ENCODE measurements at regions not wholly inside any gene's neighbourhood (a gene's known extent, or its start where the extent isn't known, plus 50 kb on each side); places are given as distances from the start of the nearest gene placed in this dataset.

DNA sequence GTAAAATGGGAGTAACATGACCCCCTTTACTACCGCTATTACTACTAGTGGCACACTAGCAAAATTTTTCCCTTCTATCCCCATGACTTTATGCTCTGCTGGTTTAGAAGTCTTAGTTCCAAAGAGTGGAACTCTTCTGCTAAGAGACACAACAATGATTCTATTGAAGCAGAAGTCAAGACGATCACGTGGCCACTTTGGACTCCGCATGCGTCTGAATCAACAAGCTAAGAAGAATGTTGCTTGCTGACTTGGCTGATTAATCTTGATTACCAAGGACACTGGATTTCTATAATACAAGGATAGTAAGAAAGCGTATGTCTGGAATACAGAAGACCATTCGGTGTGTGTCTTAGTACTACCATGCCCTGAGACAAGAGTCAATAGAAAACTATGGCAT is 244.7 kb upstream of the BTBD3 start:
- H3K4me2 ChIP-seq (ENCODE audit: low read length, poor library complexity, severe bottlenecking) = no peak overlapping the region
- no peak overlapping the region for H2AK5ac ChIP-seq (ENCODE audit: low read length, severe bottlenecking)
- DNase-seq = no peak
- no peak overlapping the region for H2BK120ac ChIP-seq (ENCODE audit: low read depth, low read length)
- no peaks in the 10 kb centered on the region for H3K36me3 ChIP-seq (ENCODE audit: control insufficient read depth in 1 of 2, insufficient read depth in 2 of 2, low read depth in 1 of 2, low read length in 2 of 2)
- H2BK5ac ChIP-seq (ENCODE audit: low read depth, low read length, poor library complexity, severe bottlenecking) = no peak overlapping the region
- no peak overlapping the region for H2BK12ac ChIP-seq (ENCODE audit: low read length in 2 of 2)
- no peak overlapping the region for H3K4me3 ChIP-seq (ENCODE audit: insufficient read depth in 1 of 2, low read depth in 1 of 2, low read length in 2 of 2)
- no peak overlapping the region for H3K9ac ChIP-seq (ENCODE audit: low read length)
- H3K9me3 ChIP-seq (ENCODE audit: control insufficient read depth, low read length) = no peaks in the 10 kb centered on the region
- H3K79me1 ChIP-seq (replicated peaks; ENCODE audit: low read length, poor library complexity, severe bottlenecking) = no peaks in the 10 kb centered on the region
- peaks cover 0 to 8% of the 10 kb centered on the region in 2 experiments for H3K27me3 ChIP-seq (ENCODE audit: control insufficient read depth in 1 of 2, insufficient read depth in 1 of 2, low read length in 2 of 2)
- H3K18ac ChIP-seq (ENCODE audit: low read depth in 1 of 2, low read length in 2 of 2) = no peak overlapping the region
- H3K4ac ChIP-seq (ENCODE audit: low read depth in 1 of 2, low read length in 2 of 2) = no peak overlapping the region
- no peaks in the 10 kb centered on the region for H3K4me1 ChIP-seq (ENCODE audit: control insufficient read depth, insufficient read depth, low read depth, low read length)
- H3K27ac ChIP-seq (ENCODE audit: low read length, poor library complexity, severe bottlenecking) = no peak overlapping the region
- H2AFZ ChIP-seq (ENCODE audit: low read depth, low read length) = no peak overlapping the region
- H4K91ac ChIP-seq (ENCODE audit: low read length) = no peak overlapping the region
- no peak overlapping the region for H2BK15ac ChIP-seq (ENCODE audit: low read depth, poor library complexity, severe bottlenecking)
- H4K8ac ChIP-seq (ENCODE audit: low read length) = no peak overlapping the region
- WGBS = 95% methylated on average over 7 of the region's 7 CpGs
- H3K14ac ChIP-seq (ENCODE audit: low read length in 2 of 2) = no peak overlapping the region
- H3K23ac ChIP-seq (ENCODE audit: low read length in 2 of 2) = no peak overlapping the region

GRCh38 chr20:11675920-11676629 is 241.6 kb upstream of the BTBD3 start:
- no peak overlapping the region for H2BK15ac ChIP-seq (ENCODE audit: low read depth, poor library complexity, severe bottlenecking)
- no peak overlapping the region for H3K18ac ChIP-seq (ENCODE audit: low read depth in 1 of 2, low read length in 2 of 2)
- H2BK12ac ChIP-seq (ENCODE audit: low read length in 2 of 2) = no peak overlapping the region
- no peak overlapping the region for H4K91ac ChIP-seq (ENCODE audit: low read length)
- H2AK5ac ChIP-seq (ENCODE audit: low read length, severe bottlenecking) = no peak overlapping the region
- no peaks in the 10 kb centered on the region for H3K36me3 ChIP-seq (ENCODE audit: control insufficient read depth in 1 of 2, insufficient read depth in 2 of 2, low read depth in 1 of 2, low read length in 2 of 2)
- no peak overlapping the region for H3K4ac ChIP-seq (ENCODE audit: low read depth in 1 of 2, low read length in 2 of 2)
- H3K9ac ChIP-seq (ENCODE audit: low read length) = peak overlapping the region; percentile 78
- WGBS = 60% methylated on average over 9 of the region's 13 CpGs
- H2BK5ac ChIP-seq (ENCODE audit: low read depth, low read length, poor library complexity, severe bottlenecking) = no peak overlapping the region
- DNase-seq = no peak
- no peaks in the 10 kb centered on the region for H3K9me3 ChIP-seq (ENCODE audit: control insufficient read depth, low read length)
- H3K4me1 ChIP-seq (ENCODE audit: control insufficient read depth, insufficient read depth, low read depth, low read length) = no peaks in the 10 kb centered on the region
- no peak overlapping the region for H3K27ac ChIP-seq (ENCODE audit: low read length, poor library complexity, severe bottlenecking)
- H3K79me1 ChIP-seq (replicated peaks; ENCODE audit: low read length, poor library complexity, severe bottlenecking) = no peaks in the 10 kb centered on the region
- no peak overlapping the region for H2AFZ ChIP-seq (ENCODE audit: low read depth, low read length)
- H3K27me3 ChIP-seq (ENCODE audit: control insufficient read depth in 1 of 2, insufficient read depth in 1 of 2, low read length in 2 of 2) = peaks cover 0 to 8% of the 10 kb centered on the region in 2 experiments
- H3K4me3 ChIP-seq (ENCODE audit: insufficient read depth in 1 of 2, low read depth in 1 of 2, low read length in 2 of 2) = peak overlapping the region in 1 of 2 experiments; percentile 61
- no peak overlapping the region for H3K14ac ChIP-seq (ENCODE audit: low read length in 2 of 2)
- H3K4me2 ChIP-seq (ENCODE audit: low read length, poor library complexity, severe bottlenecking) = no peak overlapping the region
- no peak overlapping the region for H4K8ac ChIP-seq (ENCODE audit: low read length)
- no peak overlapping the region for H2BK120ac ChIP-seq (ENCODE audit: low read depth, low read length)
- no peak overlapping the region for H3K23ac ChIP-seq (ENCODE audit: low read length in 2 of 2)

- Histone ChIP-seq H2AFZ (ENCODE audit: low read depth, low read length) (no peak overlapping the region), H3K23ac (ENCODE audit: low read length in 2 of 2) (no peak overlapping the region), H3K36me3 (ENCODE audit: control insufficient read depth in 1 of 2, insufficient read depth in 2 of 2, low read depth in 1 of 2, low read length in 2 of 2) (no peaks in the 10 kb centered on the region), H4K91ac (ENCODE audit: low read length) (no peak overlapping the region), H3K27me3 (ENCODE audit: control insufficient read depth in 1 of 2, insufficient read depth in 1 of 2, low read length in 2 of 2) (peaks cover 0 to 8% of the 10 kb centered on the region in 2 experiments), H2BK120ac (ENCODE audit: low read depth, low read length) (no peak overlapping the region), H3K4me2 (ENCODE audit: low read length, poor library complexity, severe bottlenecking) (no peak overlapping the region), H2BK5ac (ENCODE audit: low read depth, low read length, poor library complexity, severe bottlenecking) (no peak overlapping the region), H2AK5ac (ENCODE audit: low read length, severe bottlenecking) (no peak overlapping the region), H3K9ac (ENCODE audit: low read length) (peak overlapping the region; percentile 78), H3K18ac (ENCODE audit: low read depth in 1 of 2, low read length in 2 of 2) (no peak overlapping the region), H3K4ac (ENCODE audit: low read depth in 1 of 2, low read length in 2 of 2) (no peak overlapping the region), H2BK12ac (ENCODE audit: low read length in 2 of 2) (no peak overlapping the region), H2BK15ac (ENCODE audit: low read depth, poor library complexity, severe bottlenecking) (no peak overlapping the region), H3K4me1 (ENCODE audit: control insufficient read depth, insufficient read depth, low read depth, low read length) (no peaks in the 10 kb centered on the region), H3K4me3 (ENCODE audit: insufficient read depth in 1 of 2, low read depth in 1 of 2, low read length in 2 of 2) (no peak overlapping the region), H3K14ac (ENCODE audit: low read length in 2 of 2) (no peak overlapping the region), H3K79me1 (replicated peaks; ENCODE audit: low read length, poor library complexity, severe bottlenecking) (no peaks in the 10 kb centered on the region), H3K27ac (ENCODE audit: low read length, poor library complexity, severe bottlenecking) (no peak overlapping the region), H4K8ac (ENCODE audit: low read length) (no peak overlapping the region), H3K9me3 (ENCODE audit: control insufficient read depth, low read length) (no peaks in the 10 kb centered on the region)
- WGBS = 83% methylated on average over 1 of the region's 2 CpGs
- DNase-seq = peak; percentile 40
These were observed 240.9 kb upstream of the BTBD3 start for GRCh38 chr20:11676630-11677287.

- H3K23ac ChIP-seq (ENCODE audit: low read length in 2 of 2) = no peak overlapping the region
- no peak overlapping the region for H2BK15ac ChIP-seq (ENCODE audit: low read depth, poor library complexity, severe bottlenecking)
- no peaks in the 10 kb centered on the region for H3K4me1 ChIP-seq (ENCODE audit: control insufficient read depth, insufficient read depth, low read depth, low read length)
- H3K36me3 ChIP-seq (ENCODE audit: control insufficient read depth in 1 of 2, insufficient read depth in 2 of 2, low read depth in 1 of 2, low read length in 2 of 2) = no peaks in the 10 kb centered on the region
- no peak overlapping the region for H2AFZ ChIP-seq (ENCODE audit: low read depth, low read length)
- H3K9me3 ChIP-seq (ENCODE audit: control insufficient read depth, low read length) = no peaks in the 10 kb centered on the region
- H2BK12ac ChIP-seq (ENCODE audit: low read length in 2 of 2) = no peak overlapping the region
- no peaks in the 10 kb centered on the region for H3K79me1 ChIP-seq (replicated peaks; ENCODE audit: low read length, poor library complexity, severe bottlenecking)
- H4K91ac ChIP-seq (ENCODE audit: low read length) = no peak overlapping the region
- H4K8ac ChIP-seq (ENCODE audit: low read length) = no peak overlapping the region
- H3K4me3 ChIP-seq (ENCODE audit: insufficient read depth in 1 of 2, low read depth in 1 of 2, low read length in 2 of 2) = no peak overlapping the region
- H3K18ac ChIP-seq (ENCODE audit: low read depth in 1 of 2, low read length in 2 of 2) = no peak overlapping the region
- no peak overlapping the region for H3K4me2 ChIP-seq (ENCODE audit: low read length, poor library complexity, severe bottlenecking)
- no peak overlapping the region for H2BK5ac ChIP-seq (ENCODE audit: low read depth, low read length, poor library complexity, severe bottlenecking)
- no peak overlapping the region for H2AK5ac ChIP-seq (ENCODE audit: low read length, severe bottlenecking)
- no peak overlapping the region for H3K4ac ChIP-seq (ENCODE audit: low read depth in 1 of 2, low read length in 2 of 2)
- H2BK120ac ChIP-seq (ENCODE audit: low read depth, low read length) = no peak overlapping the region
- H3K14ac ChIP-seq (ENCODE audit: low read length in 2 of 2) = no peak overlapping the region
- WGBS = no CpG with 5 or more reads among the region's 3 CpGs
- peaks cover 0 to 8% of the 10 kb centered on the region in 2 experiments for H3K27me3 ChIP-seq (ENCODE audit: control insufficient read depth in 1 of 2, insufficient read depth in 1 of 2, low read length in 2 of 2)
- H3K9ac ChIP-seq (ENCODE audit: low read length) = no peak overlapping the region
- H3K27ac ChIP-seq (ENCODE audit: low read length, poor library complexity, severe bottlenecking) = no peak overlapping the region
- DNase-seq = no peak
These were observed 240.3 kb upstream of the BTBD3 start for GRCh38 chr20:11677428-11677827.

Data from mesenchymal stem cell (in vitro differentiated cells and primary cell).